ENCODE measurements at regions not wholly inside any gene's neighbourhood (a gene's known extent, or its start where the extent isn't known, plus 50 kb on each side); places are given as distances from the start of the nearest gene placed in this dataset.

DNA sequence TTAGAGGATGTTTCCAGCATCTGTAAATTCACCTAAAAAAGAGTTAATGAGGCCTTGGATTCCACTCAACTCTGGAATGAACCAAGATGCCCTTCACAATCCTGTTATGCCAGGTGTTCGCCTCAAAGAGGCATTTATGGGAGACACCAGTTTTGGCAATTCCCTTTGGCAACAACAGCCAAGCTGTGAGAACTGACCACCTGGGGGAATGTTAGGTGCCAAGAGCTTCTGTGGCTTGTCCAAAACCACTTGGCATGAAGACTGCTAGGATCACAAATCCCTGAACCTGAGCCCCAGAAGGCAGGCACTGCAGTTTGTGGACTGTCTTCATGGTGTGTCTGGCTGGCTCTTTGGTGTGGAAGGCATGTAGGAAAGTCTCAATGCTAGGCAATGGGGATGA is 164.4 kb upstream of the BDNF start:
- TF ChIP-seq, protein P1, sequence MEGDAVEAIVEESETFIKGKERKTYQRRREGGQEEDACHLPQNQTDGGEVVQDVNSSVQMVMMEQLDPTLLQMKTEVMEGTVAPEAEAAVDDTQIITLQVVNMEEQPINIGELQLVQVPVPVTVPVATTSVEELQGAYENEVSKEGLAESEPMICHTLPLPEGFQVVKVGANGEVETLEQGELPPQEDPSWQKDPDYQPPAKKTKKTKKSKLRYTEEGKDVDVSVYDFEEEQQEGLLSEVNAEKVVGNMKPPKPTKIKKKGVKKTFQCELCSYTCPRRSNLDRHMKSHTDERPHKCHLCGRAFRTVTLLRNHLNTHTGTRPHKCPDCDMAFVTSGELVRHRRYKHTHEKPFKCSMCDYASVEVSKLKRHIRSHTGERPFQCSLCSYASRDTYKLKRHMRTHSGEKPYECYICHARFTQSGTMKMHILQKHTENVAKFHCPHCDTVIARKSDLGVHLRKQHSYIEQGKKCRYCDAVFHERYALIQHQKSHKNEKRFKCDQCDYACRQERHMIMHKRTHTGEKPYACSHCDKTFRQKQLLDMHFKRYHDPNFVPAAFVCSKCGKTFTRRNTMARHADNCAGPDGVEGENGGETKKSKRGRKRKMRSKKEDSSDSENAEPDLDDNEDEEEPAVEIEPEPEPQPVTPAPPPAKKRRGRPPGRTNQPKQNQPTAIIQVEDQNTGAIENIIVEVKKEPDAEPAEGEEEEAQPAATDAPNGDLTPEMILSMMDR (conservative IDR thresholded peaks at IDR 0.05; ENCODE audit: low read length): no peak
- TF ChIP-seq EZH2phosphoT487 (IDR thresholded peaks at IDR 0.05; ENCODE audit: borderline replicate concordance, low read depth, low read length): no peak
